SKM-1 treated with dmso at 0.1 percent for 144 hours (cell line): ENCODE measurements at regions not wholly inside any gene's neighbourhood (a gene's known extent, or its start where the extent isn't known, plus 50 kb on each side); places are given as distances from the start of the nearest gene placed in this dataset.
"Not testable (repeated sequence)": the region's sequence is repeated elsewhere in the genome, so short reads cannot be mapped to it uniquely, and the experiment has no call there.

Experiments
- DNase-seq: peaks from one replicate; lab custom pipeline; 2025; ENCODE audit not compliant: unreplicated experiment; lab: John Stamatoyannopoulos, UW

- no peak for DNase-seq
Measured at GRCh38 chr6:115814907-115815306, 245.8 kb downstream of the FRK start.

GRCh38 chr6:115811541-115811940 lies 249.2 kb downstream of the FRK start:
- no peak for DNase-seq

- DNase-seq: no peak
Measured at GRCh38 chr6:115798229-115798628, 262.5 kb downstream of the FRK start.

GRCh38 chr6:115796829-115797228 lies 263.9 kb downstream of the FRK start:
- no peak for DNase-seq

- DNase-seq: no peak
Measured at GRCh38 chr6:115796061-115796460, 264.6 kb downstream of the FRK start.

- DNase-seq: no peak
Measured at GRCh38 chr6:115783402-115784061, 277.2 kb downstream of the FRK start.

GRCh38 chr6:115782612-115783011 lies 278.1 kb downstream of the FRK start:
- DNase-seq: no peak

GRCh38 chr6:115773741-115774140 lies 286.9 kb downstream of the FRK start:
- DNase-seq: no peak

GRCh38 chr6:115770851-115771250 lies 289.8 kb downstream of the FRK start:
- DNase-seq: no peak

GRCh38 chr6:115768500-115768899 lies 292.2 kb downstream of the FRK start:
- no peak for DNase-seq

- DNase-seq: no peak
Measured at GRCh38 chr6:115767931-115768330, 292.8 kb downstream of the FRK start.

- peak; percentile 82 for DNase-seq
Measured at GRCh38 chr6:115766745-115767462, 293.8 kb downstream of the FRK start.

GRCh38 chr6:115765966-115766365 lies 294.7 kb downstream of the FRK start:
- no peak for DNase-seq

- DNase-seq: no peak
Measured at GRCh38 chr6:115759051-115759450, 301.6 kb downstream of the FRK start.

GRCh38 chr6:115753446-115753845 lies 307.2 kb downstream of the FRK start:
- DNase-seq: no peak

GRCh38 chr6:115750946-115751345 lies 309.7 kb downstream of the FRK start:
- DNase-seq: no peak

GRCh38 chr6:115750292-115750691 lies 310.4 kb downstream of the FRK start:
- DNase-seq: no peak

GRCh38 chr6:115747719-115748118 lies 313.0 kb downstream of the FRK start:
- DNase-seq: no peak

- DNase-seq: not testable (repeated sequence)
Measured at GRCh38 chr6:115746583-115746982, 314.1 kb downstream of the FRK start.

- DNase-seq: no peak
Measured at GRCh38 chr6:115740907-115741306, 319.8 kb downstream of the FRK start.

GRCh38 chr6:115735610-115736009 lies 325.1 kb downstream of the FRK start:
- no peak for DNase-seq

- DNase-seq: no peak
Measured at GRCh38 chr6:115733426-115733825, 327.3 kb downstream of the FRK start.

GRCh38 chr6:115729036-115729435 lies 331.7 kb downstream of the FRK start:
- DNase-seq: no peak
